Stromal cell of bone marrow (primary cell): ENCODE measurements at regions not wholly inside any gene's neighbourhood (a gene's known extent, or its start where the extent isn't known, plus 50 kb on each side); places are given as distances from the start of the nearest gene placed in this dataset.

Experiments used
- DNase-seq: peaks from one replicate; pipeline ENCODE4 v3.0.0-alpha.2; 2012; ENCODE audit warnings: low read depth

- peak; percentile 94 for DNase-seq
These were observed 344.8 kb downstream of the THBS2 start for GRCh38 chr6:168908887-168909286.

- DNase-seq: peak; percentile 90
These were observed 345.5 kb downstream of the THBS2 start for GRCh38 chr6:168908166-168908565.

- no peak for DNase-seq
These were observed 347.3 kb downstream of the THBS2 start for GRCh38 chr6:168906391-168906790.

GRCh38 chr6:168905451-168906090 lies 348.1 kb downstream of the THBS2 start:
- DNase-seq: no peak

GRCh38 chr6:168903613-168904345 lies 349.9 kb downstream of the THBS2 start:
- no peak for DNase-seq

- no peak for DNase-seq
These were observed 351.6 kb downstream of the THBS2 start for GRCh38 chr6:168902075-168902474.

- no peak for DNase-seq
These were observed 352.6 kb downstream of the THBS2 start for GRCh38 chr6:168901076-168901475.

GRCh38 chr6:168896321-168896720 lies 357.3 kb downstream of the THBS2 start:
- DNase-seq: no peak

- peak; percentile 51 for DNase-seq
These were observed 358.4 kb downstream of the THBS2 start for GRCh38 chr6:168895102-168895812.

GRCh38 chr6:168892031-168892430 lies 361.6 kb downstream of the THBS2 start:
- DNase-seq: no peak

- DNase-seq: no peak
These were observed 362.7 kb downstream of the THBS2 start for GRCh38 chr6:168890981-168891365.

- DNase-seq: no peak
These were observed 363.2 kb downstream of the THBS2 start for GRCh38 chr6:168890306-168890980.

GRCh38 chr6:168888786-168889345 lies 364.8 kb downstream of the THBS2 start:
- no peak for DNase-seq

- no peak for DNase-seq
These were observed 365.5 kb downstream of the THBS2 start for GRCh38 chr6:168888102-168888501.

- DNase-seq: no peak
These were observed 366.0 kb downstream of the THBS2 start for GRCh38 chr6:168887621-168888020.

GRCh38 chr6:168886964-168887363 lies 366.7 kb downstream of the THBS2 start:
- no peak for DNase-seq

- DNase-seq: no peak
These were observed 367.6 kb downstream of the THBS2 start for GRCh38 chr6:168885751-168886742.

- no peak for DNase-seq
These were observed 368.4 kb downstream of the THBS2 start for GRCh38 chr6:168885196-168885595.

GRCh38 chr6:168884646-168885086 lies 369.0 kb downstream of the THBS2 start:
- DNase-seq: no peak

- DNase-seq: no peak
These were observed 369.5 kb downstream of the THBS2 start for GRCh38 chr6:168884050-168884645.
